Esophagus muscularis mucosa (tissue), 4 donors: ENCODE measurements at regions not wholly inside any gene's neighbourhood (a gene's known extent, or its start where the extent isn't known, plus 50 kb on each side); places are given as distances from the start of the nearest gene placed in this dataset.

Experiments used
- CTCF ChIP-seq, 3 experiments: fragments of 200-600 bp in 2 of 3; fragments of 450-650 bp in 1 of 3; sonication (generic) in 2 of 3; IDR thresholded peaks; one replicate each; pipeline ENCODE4 v1.5.1; 2017 to 2019; ENCODE audit warnings: antibody characterized with exemption in 3 of 3, mild to moderate bottlenecking in 2 of 3, moderate library complexity in 1 of 3
- EP300 ChIP-seq: sonication (generic); formaldehyde crosslinking; IDR thresholded peaks from one replicate; pipeline ENCODE4 v1.6.1; 2017; ENCODE audit warnings: antibody characterized with exemption
- POLR2A ChIP-seq: fragments of 450-650 bp; IDR thresholded peaks from one replicate; pipeline ENCODE4 v1.6.1; 2017; ENCODE audit warnings: antibody characterized with exemption, moderate library complexity, mild to moderate bottlenecking, low read depth
- POLR2AphosphoS5 ChIP-seq, 2 donors: sonication (generic); formaldehyde crosslinking; IDR thresholded peaks; one replicate each; pipeline ENCODE4 v1.6.1; 2017; ENCODE audit warnings: antibody characterized with exemption in 2 of 2

DNA sequence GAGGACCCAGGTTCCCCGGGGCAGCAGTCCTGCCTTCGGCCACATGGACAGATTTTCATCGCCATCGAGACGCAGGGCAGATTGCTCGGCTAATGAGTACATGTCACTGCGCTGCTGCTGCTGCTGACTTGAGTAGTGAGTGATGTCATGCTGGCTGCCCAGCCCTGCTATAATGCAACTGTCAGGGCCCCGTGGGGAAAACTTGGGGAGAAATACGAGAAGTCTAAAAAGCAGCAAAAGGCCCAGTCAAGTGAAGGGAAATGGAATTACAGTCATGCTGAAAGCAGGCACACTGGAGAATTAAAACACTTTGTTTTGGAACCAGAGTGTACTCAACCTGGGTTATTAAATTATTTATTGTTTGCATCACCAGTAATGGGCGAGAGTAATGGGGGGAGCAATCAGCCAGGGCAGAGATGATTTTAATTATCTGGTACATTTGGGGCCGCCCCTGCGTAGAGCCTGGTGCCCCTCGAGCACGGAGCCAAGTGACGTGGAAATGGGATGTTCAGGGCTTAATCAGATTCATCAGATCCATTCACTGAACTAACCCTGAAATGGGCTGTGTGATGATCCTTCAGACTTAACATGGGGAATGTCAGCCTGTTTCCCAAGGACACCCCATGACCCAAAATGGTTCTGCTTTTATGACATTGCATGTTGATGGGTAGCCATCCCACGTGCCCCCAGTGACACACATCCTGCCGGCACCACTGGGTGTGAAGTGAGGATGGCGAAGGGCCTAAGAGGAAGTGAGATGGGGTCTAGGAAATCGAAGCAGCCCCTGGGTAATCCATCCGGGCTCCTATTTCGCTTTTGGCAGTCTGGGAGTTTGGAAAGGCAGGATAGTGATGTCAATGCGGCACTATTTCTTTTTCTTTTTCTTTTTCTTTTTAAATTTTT lies 241.6 kb upstream of the CADM1 start:
- TF ChIP-seq CTCF (IDR thresholded peaks at IDR 0.05), result no peak
- no peak for TF ChIP-seq EP300
- no peak for TF ChIP-seq POLR2AphosphoS5 (IDR thresholded peaks at IDR 0.05)
- TF ChIP-seq POLR2A, result no peak
